AG04450 (cell line): ENCODE measurements at regions not wholly inside any gene's neighbourhood (a gene's known extent, or its start where the extent isn't known, plus 50 kb on each side); places are given as distances from the start of the nearest gene placed in this dataset.

Source experiments
- CTCF ChIA-PET: fragments of 300-600, 350-600 bp; formaldehyde crosslinking; extraction: SDS; loops from one replicate; lab custom pipeline; 2022; ENCODE audit warnings: antibody characterized with exemption, inconsistent platforms; lab: Charles Lee
- POLR2A ChIA-PET: fragments of 350-600 bp; formaldehyde crosslinking; extraction: SDS; loops from one replicate; lab custom pipeline; 2021; ENCODE audit warnings: antibody characterized with exemption, inconsistent platforms; lab: Yijun Ruan, JAX
- DNase-seq: peaks from one replicate; pipeline ENCODE4 v3.0.0-alpha.2; 2011; ENCODE audit warnings: low read depth, low spot score
- H3K27ac ChIP-seq: one replicate; pipeline ENCODE4 v1.5.1; 2012; ENCODE audit warnings: low read depth, low read length, control low read depth
- H3K27me3 ChIP-seq: one replicate; pipeline ENCODE4 v1.6.0; 2012; ENCODE audit warnings: low read length; ENCODE audit not compliant: control insufficient read depth, insufficient read depth
- H3K4me3 ChIP-seq: 2 replicates; pipeline ENCODE4 v1.5.1; 2011; ENCODE audit warnings: mild to moderate bottlenecking, low read depth, low read length, control low read depth
- H3K9me3 ChIP-seq: 2 replicates; pipeline ENCODE4 v1.5.1; 2012; ENCODE audit warnings: low read length; ENCODE audit not compliant: control insufficient read depth, insufficient read depth
- CTCF ChIP-seq: IDR thresholded peaks from 2 replicates; pipeline ENCODE4 v1.5.1; 2011; ENCODE audit warnings: low read depth, low read length, control low read depth, inconsistent platforms

- no peak overlapping the region for H3K27ac ChIP-seq
- no peak for TF ChIP-seq CTCF
- ChIA-PET POLR2A (no interaction called here), CTCF (interaction anchor here (0.7 kb wide), 1 partner anchor 1381 kb away, joined by 3 read pairs; no protein-coding TSS in a partner anchor)
- H3K4me3 ChIP-seq = no peak overlapping the region
- H3K9me3 ChIP-seq = no peaks in the 10 kb centered on the region
- DNase-seq = no peak
- no peaks in the 10 kb centered on the region for H3K27me3 ChIP-seq
Observed at GRCh38 chr4:23590431-23590830, 299.4 kb downstream of the PPARGC1A start.

GRCh38 chr4:23584024-23584423, 305.8 kb downstream of the PPARGC1A start:
- H3K27me3 ChIP-seq = no peaks in the 10 kb centered on the region
- no peak for DNase-seq
- H3K27ac ChIP-seq = no peak overlapping the region
- ChIA-PET POLR2A (no interaction called here), CTCF (no interaction called here)
- TF ChIP-seq CTCF = no peak
- H3K4me3 ChIP-seq = no peak overlapping the region
- H3K9me3 ChIP-seq = no peaks in the 10 kb centered on the region

- Histone ChIP-seq H3K4me3 (no peak overlapping the region), H3K27me3 (no peaks in the 10 kb centered on the region), H3K27ac (no peak overlapping the region), H3K9me3 (no peaks in the 10 kb centered on the region)
- POLR2A ChIA-PET = no interaction called here
- no peak for DNase-seq
- no peak for TF ChIP-seq CTCF
- CTCF ChIA-PET = no interaction called here
Observed at GRCh38 chr4:23582671-23583070, 307.2 kb downstream of the PPARGC1A start.

GRCh38 chr4:23579166-23579565, 310.7 kb downstream of the PPARGC1A start:
- POLR2A ChIA-PET = no interaction called here
- H3K9me3 ChIP-seq = no peaks in the 10 kb centered on the region
- H3K27me3 ChIP-seq = no peaks in the 10 kb centered on the region
- H3K4me3 ChIP-seq = no peak overlapping the region
- CTCF ChIA-PET = no interaction called here
- no peak for TF ChIP-seq CTCF
- DNase-seq = no peak
- H3K27ac ChIP-seq = no peak overlapping the region

- no peak for TF ChIP-seq CTCF
Observed at GRCh38 chr4:23577398-23577797, 312.4 kb downstream of the PPARGC1A start.

More at GRCh38 chr4:23577398-23577797, 312.4 kb downstream of the PPARGC1A start:
- no peaks in the 10 kb centered on the region for H3K27me3 ChIP-seq
- H3K27ac ChIP-seq = no peak overlapping the region
- POLR2A ChIA-PET = no interaction called here
- peaks cover under 1% of the 10 kb centered on the region; the same call in 1 of the 2 replicates for H3K9me3 ChIP-seq
- CTCF ChIA-PET = no interaction called here
- no peak overlapping the region for H3K4me3 ChIP-seq
- DNase-seq = no peak
